GM12874 (cell line): ENCODE measurements at regions not wholly inside any gene's neighbourhood (a gene's known extent, or its start where the extent isn't known, plus 50 kb on each side); places are given as distances from the start of the nearest gene placed in this dataset.

Experiments used
- TF ChIP-seq, protein P1 (sequence below): IDR thresholded peaks from 2 replicates; pipeline ENCODE4 v1.5.1; 2011; ENCODE audit warnings: low read depth, mild to moderate bottlenecking, control low read depth, low read length, moderate library complexity; ENCODE audit not compliant: insufficient read depth

DNA sequence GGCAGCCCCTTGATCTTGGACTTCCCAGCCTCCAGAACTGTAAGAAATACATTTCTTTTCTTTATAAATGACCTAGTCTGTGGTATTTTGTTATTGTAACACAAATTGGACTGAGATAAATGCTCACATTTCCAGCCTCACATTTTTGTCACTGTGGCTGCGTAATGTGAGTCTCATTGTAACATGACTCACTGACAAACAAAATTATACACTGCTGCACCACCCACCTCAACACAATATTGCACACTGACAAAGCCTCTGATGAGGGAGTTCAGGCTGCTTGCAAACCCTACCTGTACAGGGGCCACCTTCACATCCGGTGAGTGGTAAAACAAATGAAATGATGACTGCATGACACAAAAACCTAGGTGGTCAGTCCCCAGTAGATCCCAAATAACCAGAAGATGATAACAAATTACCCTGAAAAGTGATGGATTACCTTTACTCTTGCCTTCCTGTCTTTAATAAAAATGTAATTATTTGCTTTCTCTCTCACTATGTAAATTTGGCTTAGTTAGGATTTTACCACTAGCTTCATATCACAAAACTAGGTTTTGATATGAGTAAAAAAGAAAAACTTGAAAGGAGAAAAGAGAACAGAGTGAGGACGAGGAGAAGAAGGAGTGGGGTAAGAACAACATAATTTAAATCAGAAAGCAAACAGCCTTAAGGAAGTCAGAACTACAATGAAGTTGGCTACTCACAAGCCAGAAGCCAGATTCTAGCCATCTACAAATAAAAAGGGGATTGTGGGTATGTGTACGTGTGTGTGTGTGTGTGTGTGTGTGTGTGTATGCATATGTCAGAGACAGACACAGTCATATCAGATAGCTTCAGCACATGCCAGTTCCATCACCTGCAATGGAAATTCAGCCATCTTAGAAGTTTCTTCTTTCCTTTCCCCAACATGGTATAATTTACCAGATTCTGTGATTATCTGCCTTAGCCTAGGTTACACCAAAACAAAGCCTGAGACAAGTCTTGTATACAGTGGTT is 53.4 kb upstream of the SESN3 start:
- TF ChIP-seq, protein P1, sequence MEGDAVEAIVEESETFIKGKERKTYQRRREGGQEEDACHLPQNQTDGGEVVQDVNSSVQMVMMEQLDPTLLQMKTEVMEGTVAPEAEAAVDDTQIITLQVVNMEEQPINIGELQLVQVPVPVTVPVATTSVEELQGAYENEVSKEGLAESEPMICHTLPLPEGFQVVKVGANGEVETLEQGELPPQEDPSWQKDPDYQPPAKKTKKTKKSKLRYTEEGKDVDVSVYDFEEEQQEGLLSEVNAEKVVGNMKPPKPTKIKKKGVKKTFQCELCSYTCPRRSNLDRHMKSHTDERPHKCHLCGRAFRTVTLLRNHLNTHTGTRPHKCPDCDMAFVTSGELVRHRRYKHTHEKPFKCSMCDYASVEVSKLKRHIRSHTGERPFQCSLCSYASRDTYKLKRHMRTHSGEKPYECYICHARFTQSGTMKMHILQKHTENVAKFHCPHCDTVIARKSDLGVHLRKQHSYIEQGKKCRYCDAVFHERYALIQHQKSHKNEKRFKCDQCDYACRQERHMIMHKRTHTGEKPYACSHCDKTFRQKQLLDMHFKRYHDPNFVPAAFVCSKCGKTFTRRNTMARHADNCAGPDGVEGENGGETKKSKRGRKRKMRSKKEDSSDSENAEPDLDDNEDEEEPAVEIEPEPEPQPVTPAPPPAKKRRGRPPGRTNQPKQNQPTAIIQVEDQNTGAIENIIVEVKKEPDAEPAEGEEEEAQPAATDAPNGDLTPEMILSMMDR: no peak

DNA sequence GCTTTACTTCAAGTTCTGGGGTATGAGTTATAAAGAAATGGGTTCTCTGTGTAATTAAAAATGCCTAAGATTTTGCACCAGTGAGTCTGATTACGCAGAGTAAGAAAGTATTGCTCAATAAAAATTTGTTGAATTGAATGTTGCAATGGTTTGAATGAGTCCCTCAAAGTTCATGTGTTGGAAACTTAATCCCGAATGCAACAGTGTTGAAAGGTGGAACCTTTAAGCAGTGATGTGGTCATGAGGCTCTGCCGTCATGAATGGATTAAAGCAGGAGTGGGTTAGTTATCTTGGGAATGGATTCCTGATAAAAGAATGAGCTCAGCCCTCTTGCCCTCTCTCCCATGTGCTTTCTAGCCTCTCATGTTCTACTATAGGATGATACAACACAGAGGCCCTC is 52.6 kb upstream of the SESN3 start:
- TF ChIP-seq, protein P1: no peak

DNA sequence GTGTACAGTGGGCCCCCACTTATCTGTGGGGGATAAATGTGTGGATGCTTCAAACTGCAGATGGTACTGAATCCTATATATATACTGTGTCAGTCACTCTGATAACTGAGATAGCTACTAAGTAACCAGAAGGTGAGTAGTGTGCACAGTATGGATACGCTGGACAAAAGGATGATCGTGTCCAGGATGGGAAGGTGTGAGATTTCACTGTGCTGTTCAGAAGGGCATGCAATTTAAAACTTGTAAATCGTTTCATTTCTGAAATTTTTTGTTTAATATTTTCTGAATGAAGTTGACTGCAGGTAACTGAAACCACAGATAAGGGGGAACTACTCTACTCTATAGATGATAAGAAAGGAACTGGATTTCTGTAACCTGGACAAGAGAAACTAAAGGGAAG is 52.1 kb upstream of the SESN3 start:
- TF ChIP-seq, protein P1: no peak

DNA sequence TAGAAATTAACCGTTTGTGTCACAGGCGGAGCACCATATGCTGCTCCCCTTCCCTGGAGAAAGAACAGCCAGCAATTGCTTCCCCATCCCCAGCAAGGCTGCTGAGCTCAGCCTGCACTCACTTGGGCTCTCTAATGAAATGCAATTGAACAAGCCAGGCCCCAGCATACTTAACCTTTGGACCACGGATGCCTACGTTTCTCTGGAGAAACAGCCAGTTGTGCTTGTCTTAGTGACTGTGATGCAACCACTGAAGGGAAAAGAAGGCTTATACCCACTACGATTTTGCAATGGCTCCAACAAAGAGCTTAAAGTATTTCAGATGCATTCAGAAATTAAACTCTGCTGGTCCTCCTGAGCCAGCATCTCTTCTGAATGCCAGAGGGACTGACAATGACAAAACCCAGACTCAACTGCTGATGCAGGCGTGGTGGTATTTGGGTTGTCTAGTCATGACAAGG is 51.3 kb upstream of the SESN3 start:
- TF ChIP-seq, protein P1: no peak
